ENCODE measurements at regions not wholly inside any gene's neighbourhood (a gene's known extent, or its start where the extent isn't known, plus 50 kb on each side); places are given as distances from the start of the nearest gene placed in this dataset.
"Not testable (repeated sequence)": the region's sequence is repeated elsewhere in the genome, so short reads cannot be mapped to it uniquely, and the experiment has no call there.

DNA sequence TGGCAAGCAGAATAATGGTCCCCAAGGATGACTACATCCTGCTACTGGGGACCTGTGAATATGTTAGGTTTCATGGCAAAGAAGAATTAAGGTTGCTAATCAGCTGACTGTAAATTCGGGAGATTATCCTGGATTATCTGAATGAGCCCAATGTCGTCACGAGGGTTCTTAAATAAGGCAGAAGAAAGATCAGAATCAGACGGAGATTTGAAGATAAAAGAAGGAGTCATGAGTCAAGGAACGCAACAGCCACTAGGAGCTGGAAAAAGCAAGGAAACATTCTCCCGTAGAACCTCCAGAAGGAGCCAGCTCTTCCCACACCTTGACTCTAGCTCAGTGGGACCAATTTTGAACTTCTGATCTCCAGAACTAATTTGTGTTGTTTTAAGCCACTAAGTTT is 82.9 kb upstream of the APBB1IP start:
- no peaks in the 10 kb centered on the region for H3K27me3 Mint-ChIP-seq
- H3K4me1 Mint-ChIP-seq, result peaks cover 16% of the 10 kb centered on the region
- no peak overlapping the region for H3K27ac Mint-ChIP-seq
- peaks cover under 1% of the 10 kb centered on the region for H3K36me3 Mint-ChIP-seq
- no peak overlapping the region for H3K4me3 Mint-ChIP-seq
- H3K9me3 Mint-ChIP-seq, result no peaks in the 10 kb centered on the region

DNA sequence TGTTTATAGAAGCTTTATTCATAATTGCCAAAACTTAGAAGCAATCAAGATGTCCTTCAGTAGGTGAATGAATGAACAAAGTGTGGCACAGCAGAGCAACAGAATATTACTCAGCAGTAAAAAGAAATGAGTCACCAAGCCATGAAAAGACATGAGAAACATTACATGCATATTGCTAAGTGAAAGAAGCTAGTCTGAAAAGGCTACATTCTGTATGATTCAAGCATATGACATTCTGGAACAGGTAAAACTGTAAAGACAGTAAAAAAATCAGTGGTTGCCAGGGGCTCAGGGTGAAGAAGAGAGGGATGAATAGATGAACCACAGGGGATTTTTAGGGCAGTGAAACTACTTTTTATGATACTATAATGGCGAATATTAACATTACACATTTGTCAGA is 80.9 kb upstream of the APBB1IP start:
- peaks cover 20% of the 10 kb centered on the region for H3K4me1 Mint-ChIP-seq
- H3K27me3 Mint-ChIP-seq, result no peaks in the 10 kb centered on the region
- H3K9me3 Mint-ChIP-seq, result no peaks in the 10 kb centered on the region
- no peaks in the 10 kb centered on the region for H3K36me3 Mint-ChIP-seq
- peak overlapping the region; percentile 20 for H3K27ac Mint-ChIP-seq
- H3K4me3 Mint-ChIP-seq, result no peak overlapping the region

DNA sequence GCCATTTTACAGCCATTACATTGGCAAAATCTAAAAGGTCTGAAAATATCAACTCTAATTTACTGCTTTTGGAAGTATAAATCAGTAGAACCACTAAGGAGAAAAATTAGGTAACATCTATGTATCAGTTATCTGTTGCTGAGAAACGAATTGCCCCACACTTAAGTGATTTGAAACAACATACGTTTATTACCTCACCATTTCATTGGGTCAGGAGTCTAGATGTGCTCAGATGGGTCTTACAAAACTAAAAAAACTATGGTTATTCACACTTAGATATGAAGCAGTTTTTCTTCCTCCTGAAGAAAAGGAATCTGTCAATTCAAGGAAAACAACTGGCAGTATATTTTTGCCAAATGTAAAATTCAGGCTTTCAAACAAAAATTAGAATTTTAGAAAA is 80.1 kb upstream of the APBB1IP start:
- H3K27me3 Mint-ChIP-seq, result no peaks in the 10 kb centered on the region
- no peaks in the 10 kb centered on the region for H3K36me3 Mint-ChIP-seq
- no peaks in the 10 kb centered on the region for H3K9me3 Mint-ChIP-seq
- no peak overlapping the region for H3K27ac Mint-ChIP-seq
- no peak overlapping the region for H3K4me3 Mint-ChIP-seq
- H3K4me1 Mint-ChIP-seq, result peaks cover 16% of the 10 kb centered on the region

DNA sequence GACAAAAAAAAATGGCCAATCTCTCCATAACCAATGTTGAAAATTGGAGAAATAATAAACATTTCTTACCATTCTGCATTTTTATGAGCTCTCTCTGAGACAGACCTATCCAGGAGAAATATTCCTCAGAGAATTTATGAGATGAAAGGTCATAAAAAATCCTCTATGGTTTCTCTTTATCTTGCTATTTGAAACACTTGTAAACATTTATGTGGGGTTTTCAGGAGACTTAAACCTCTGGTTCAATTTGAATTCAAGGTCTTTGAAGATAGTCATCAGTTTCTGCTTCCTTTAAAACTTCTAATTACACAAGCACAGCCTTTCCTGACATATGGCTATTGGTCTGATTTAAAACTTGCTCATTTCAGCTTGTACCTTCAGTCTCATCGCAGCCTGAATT is 78.5 kb upstream of the APBB1IP start:
- Mint-ChIP-seq H3K36me3 (no peaks in the 10 kb centered on the region), H3K9me3 (no peaks in the 10 kb centered on the region), H3K4me3 (no peak overlapping the region), H3K27me3 (no peaks in the 10 kb centered on the region), H3K4me1 (peaks cover 16% of the 10 kb centered on the region), H3K27ac (no peak overlapping the region)

DNA sequence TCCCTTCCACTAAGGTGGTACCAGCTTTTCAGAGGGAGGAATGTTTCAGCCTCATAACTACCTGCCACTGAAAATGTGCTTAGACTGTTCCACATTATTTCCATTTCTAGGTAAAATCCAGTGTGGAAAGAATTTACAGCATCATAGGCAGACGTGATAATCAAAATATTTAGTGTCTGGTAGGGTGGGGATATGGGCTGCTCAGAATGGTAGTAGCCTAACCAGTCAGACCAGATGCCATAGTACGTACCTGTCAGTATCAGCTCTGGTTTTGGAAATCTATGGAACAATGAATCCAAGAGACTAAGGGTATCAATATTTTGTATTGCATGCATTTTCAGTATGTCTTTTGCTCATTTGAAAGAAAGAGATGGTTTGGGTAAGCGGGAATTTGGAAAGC is 76.8 kb upstream of the APBB1IP start:
- no peak overlapping the region for H3K4me3 Mint-ChIP-seq

DNA sequence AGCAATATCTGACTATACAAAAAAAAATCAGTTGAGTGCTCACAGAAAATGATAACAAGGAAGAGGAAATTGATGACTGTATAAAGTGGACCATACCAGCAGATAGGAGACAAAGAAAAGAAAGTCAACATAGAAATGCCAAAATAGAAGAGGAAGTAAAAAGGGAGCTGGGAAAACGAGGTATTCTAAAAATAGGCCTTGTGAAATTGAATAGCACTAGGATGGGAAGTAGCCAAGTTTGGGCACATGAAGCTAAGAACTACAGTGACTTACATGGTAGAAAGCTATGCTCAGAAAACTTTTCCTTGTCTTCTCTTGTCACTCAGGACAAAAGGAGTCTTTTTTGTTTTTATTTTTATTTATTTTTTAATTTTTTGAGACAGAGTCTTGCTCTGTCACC is 76.2 kb upstream of the APBB1IP start:
- Mint-ChIP-seq H3K27ac (no peak overlapping the region), H3K27me3 (no peaks in the 10 kb centered on the region), H3K4me3 (no peak overlapping the region), H3K4me1 (peaks cover 17% of the 10 kb centered on the region), H3K36me3 (no peaks in the 10 kb centered on the region), H3K9me3 (no peaks in the 10 kb centered on the region)

More for the DNA sequence above, 76.8 kb upstream of the APBB1IP start:
- Mint-ChIP-seq H3K9me3 (no peaks in the 10 kb centered on the region), H3K27ac (no peak overlapping the region), H3K4me1 (peaks cover 19% of the 10 kb centered on the region), H3K27me3 (no peaks in the 10 kb centered on the region), H3K36me3 (no peaks in the 10 kb centered on the region)

DNA sequence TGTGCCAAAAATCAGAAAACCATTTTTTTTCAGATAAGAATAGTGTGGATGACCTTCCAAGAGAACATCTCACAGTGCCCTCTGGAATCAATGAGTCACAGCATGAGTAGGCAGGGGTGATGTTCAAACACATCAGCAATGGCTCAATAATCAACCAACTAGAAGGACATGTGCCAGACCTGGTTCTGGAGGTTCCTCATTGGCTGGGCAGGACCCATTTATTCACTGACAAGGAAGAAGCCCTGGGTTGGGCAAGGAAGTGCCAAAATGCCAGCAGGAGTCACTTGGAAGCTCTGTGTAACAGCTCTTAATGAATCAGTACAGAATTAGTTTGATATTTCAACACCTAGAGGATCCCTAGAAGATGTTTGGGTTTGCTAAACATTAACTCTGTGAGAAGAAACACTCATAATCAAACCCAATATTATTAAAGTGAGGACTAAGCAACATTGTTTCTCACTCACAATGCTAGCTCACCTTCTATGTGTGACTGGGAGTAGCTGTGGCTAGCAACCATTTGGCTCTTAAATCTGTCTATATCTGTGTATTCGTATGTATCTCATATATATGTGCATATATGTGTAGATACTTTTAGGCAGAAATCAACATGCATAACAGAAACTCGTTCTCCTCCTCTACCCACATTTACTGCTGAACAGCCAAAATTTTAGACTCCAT is 72.3 kb upstream of the APBB1IP start:
- Mint-ChIP-seq H3K27me3 (no peaks in the 10 kb centered on the region), H3K4me1 (peaks cover 3% of the 10 kb centered on the region), H3K4me3 (no peak overlapping the region), H3K9me3 (peaks cover 5% of the 10 kb centered on the region), H3K36me3 (no peaks in the 10 kb centered on the region), H3K27ac (no peak overlapping the region)

DNA sequence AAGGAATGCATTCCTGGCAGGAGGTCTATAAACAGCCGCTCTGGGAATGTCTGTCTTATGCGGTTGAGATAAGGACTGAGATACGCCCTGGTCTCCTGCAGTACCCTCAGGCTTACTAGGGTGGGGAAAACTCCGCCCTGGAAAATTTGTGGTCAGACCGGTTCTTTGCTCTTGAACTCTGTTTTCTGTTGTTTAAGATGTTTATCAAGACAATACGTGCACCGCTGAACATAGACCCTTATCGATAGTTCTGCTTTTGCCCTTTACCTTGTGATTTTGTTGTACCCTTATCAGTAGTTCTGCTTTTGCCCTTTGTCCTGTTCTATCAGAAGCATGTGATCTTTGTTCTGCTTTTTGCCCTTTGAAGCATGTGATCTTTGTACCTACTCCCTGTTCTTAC is 71.1 kb upstream of the APBB1IP start:
- not testable (repeated sequence) for H3K9me3 Mint-ChIP-seq, H3K36me3 Mint-ChIP-seq, H3K27me3 Mint-ChIP-seq, H3K4me1 Mint-ChIP-seq, H3K27ac Mint-ChIP-seq, H3K4me3 Mint-ChIP-seq

DNA sequence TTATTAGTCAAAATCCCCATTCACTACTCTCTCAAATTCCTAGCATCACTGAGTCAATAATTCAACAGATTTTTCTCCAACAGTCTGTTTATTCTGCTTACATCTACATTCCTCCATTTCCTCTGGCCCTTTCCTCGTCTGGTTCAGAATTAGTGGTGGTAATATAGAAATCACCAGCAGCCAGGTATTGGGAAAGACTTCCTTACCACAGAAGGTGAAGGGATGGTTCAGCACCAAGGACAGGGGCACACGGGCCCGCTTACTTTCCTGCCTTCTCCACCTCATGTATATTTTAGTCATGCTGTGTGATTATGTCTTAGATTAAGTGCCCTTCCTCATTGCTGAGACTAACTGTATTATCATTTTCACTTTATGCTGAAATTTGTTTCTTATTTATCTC is 70.4 kb upstream of the APBB1IP start:
- no peaks in the 10 kb centered on the region for H3K36me3 Mint-ChIP-seq

DNA sequence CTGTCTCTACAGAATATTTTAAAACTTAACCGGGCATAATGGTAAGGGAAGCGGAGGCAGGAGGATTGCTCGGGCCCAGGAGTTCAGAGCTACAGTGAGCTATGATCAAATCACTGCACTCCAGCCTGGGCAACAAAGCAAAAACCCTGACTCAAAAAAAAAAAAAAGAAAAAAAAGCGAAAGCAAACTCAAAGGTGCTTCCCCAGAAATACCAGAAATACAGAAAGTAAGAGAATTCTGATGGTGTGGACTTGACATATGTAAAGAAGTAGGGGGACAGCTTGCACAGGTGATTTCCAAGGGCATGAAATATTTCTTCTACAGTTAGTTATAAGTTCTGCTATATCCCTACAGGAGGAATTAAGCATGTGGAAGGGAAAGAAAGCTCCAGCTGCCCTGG is 69.7 kb upstream of the APBB1IP start:
- H3K27me3 Mint-ChIP-seq, result no peaks in the 10 kb centered on the region
- no peaks in the 10 kb centered on the region for H3K36me3 Mint-ChIP-seq
- peaks cover 3% of the 10 kb centered on the region for H3K4me1 Mint-ChIP-seq
- H3K4me3 Mint-ChIP-seq, result no peak overlapping the region
- no peak overlapping the region for H3K27ac Mint-ChIP-seq
- peaks cover 8% of the 10 kb centered on the region for H3K9me3 Mint-ChIP-seq

More for the DNA sequence above, 70.4 kb upstream of the APBB1IP start:
- H3K27ac Mint-ChIP-seq, result no peak overlapping the region
- no peak overlapping the region for H3K4me3 Mint-ChIP-seq
- no peaks in the 10 kb centered on the region for H3K27me3 Mint-ChIP-seq
- peaks cover 3% of the 10 kb centered on the region for H3K4me1 Mint-ChIP-seq
- peaks cover 8% of the 10 kb centered on the region for H3K9me3 Mint-ChIP-seq

DNA sequence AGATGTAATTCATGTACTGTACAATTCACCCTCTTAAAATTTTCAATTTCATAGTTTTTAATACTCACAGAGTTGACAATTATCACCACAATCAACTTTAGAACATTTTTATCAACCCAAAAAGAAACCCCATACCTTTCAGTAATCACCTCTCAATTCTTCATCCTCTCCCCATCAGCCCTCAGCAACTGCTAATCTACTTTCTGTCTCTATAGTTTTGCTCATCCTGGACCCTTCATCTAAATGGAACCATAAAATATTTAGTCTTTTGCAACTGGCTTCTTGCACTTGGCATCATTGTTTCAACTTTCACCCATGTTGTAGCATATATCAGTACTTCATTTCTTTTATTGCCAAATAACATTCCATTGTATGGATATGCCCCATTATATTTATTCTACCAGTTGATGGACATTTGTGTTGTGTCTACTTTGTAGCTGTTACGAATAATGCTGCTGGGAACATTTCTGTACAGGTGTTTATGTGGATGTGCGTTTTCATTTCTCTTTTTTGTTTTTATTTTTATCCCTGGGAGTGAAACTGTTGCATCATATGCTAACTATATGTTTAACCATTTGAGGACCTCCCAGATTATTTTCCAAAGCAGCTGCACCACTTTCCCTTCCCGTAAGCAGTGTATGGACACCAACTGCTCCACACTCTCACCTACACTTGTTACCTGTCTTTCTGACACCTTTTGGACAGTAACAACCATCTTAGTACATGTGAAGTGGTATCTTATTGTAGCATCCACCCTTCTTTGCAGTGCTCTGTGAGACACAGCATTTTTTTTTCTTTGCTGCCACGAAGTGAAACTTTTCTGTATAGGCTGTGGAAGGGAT is 65.4 kb upstream of the APBB1IP start:
- no peak overlapping the region for H3K27ac Mint-ChIP-seq
- H3K36me3 Mint-ChIP-seq, result no peaks in the 10 kb centered on the region
- H3K4me1 Mint-ChIP-seq, result no peaks in the 10 kb centered on the region
- H3K9me3 Mint-ChIP-seq, result peaks cover 8% of the 10 kb centered on the region
- no peaks in the 10 kb centered on the region for H3K27me3 Mint-ChIP-seq
- no peak overlapping the region for H3K4me3 Mint-ChIP-seq

DNA sequence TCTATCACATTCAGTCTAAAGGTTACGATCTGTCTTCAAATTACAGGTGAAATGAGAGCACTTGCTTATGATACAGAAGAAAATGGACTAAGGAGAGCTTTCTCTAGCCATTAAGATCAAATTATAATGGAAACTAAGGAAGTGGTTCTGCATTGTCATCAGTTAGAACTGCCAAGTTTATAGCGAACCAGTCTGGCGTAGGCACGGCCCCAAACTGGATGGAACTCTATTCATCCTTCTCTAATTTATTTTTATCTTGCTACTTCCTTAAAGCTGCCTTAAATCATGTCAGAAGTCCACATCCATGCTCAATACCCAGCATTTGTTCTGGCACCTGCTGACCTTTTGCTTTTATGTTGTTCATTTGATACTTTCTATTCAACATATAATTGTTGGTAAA is 63.7 kb upstream of the APBB1IP start:
- H3K4me3 Mint-ChIP-seq, result no peak overlapping the region
- H3K27ac Mint-ChIP-seq, result no peak overlapping the region
- H3K36me3 Mint-ChIP-seq, result no peaks in the 10 kb centered on the region
- H3K9me3 Mint-ChIP-seq, result peaks cover 8% of the 10 kb centered on the region
- H3K27me3 Mint-ChIP-seq, result no peaks in the 10 kb centered on the region
- H3K4me1 Mint-ChIP-seq, result no peaks in the 10 kb centered on the region

DNA sequence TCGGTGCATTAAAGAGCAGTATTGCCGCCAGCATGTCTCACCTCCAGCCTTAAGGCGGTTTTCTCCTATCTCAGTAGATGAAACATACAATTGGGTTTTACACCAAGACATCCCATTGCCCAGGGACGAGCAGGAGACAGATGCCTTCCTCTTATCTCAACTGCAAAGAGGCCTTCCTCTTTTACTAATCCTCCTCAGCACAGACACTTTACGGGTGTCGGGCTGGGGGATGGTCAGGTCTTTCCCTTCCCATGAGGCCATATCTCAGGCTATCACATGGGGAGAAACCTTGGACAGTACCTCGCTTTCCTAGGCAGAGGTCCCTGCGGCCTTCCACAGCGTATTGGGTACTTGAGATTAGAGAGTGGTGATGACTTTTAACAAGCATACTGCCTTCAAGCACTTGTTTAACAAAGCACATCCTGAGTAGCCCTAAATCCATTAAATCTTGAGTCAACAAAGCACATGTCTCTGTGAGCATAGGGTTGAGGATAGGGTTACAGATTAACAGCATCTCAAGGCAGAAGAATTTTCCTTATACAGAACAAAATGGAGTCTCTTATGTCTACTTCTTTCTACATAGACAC is 60.8 kb upstream of the APBB1IP start:
- not testable (repeated sequence) for H3K4me3 Mint-ChIP-seq, H3K27me3 Mint-ChIP-seq, H3K36me3 Mint-ChIP-seq, H3K4me1 Mint-ChIP-seq, H3K27ac Mint-ChIP-seq, H3K9me3 Mint-ChIP-seq

DNA sequence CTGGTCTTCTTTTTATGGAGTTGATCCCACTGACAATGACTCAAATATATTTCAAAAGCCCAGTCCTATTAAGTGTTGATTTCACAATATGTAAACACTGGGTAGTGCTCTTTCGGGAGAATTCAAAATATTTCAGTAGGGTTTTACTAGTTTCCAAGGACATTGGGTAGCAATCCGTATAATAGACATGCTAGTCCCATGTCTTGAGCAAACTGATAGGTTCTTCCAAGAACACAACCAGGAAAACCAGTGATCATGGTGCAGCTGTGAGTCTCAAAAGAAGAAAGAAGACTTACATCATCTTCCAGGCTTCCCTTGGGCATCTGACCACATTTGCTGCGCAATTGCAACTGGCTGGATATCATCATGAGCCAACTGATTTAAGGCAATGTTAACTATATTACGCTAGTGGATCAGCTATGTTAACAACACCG is 59.3 kb upstream of the APBB1IP start:
- H3K27ac Mint-ChIP-seq, result no peak overlapping the region
- H3K9me3 Mint-ChIP-seq, result no peaks in the 10 kb centered on the region
- H3K4me1 Mint-ChIP-seq, result no peaks in the 10 kb centered on the region
- no peak overlapping the region for H3K4me3 Mint-ChIP-seq
- no peaks in the 10 kb centered on the region for H3K27me3 Mint-ChIP-seq
- H3K36me3 Mint-ChIP-seq, result no peaks in the 10 kb centered on the region

DNA sequence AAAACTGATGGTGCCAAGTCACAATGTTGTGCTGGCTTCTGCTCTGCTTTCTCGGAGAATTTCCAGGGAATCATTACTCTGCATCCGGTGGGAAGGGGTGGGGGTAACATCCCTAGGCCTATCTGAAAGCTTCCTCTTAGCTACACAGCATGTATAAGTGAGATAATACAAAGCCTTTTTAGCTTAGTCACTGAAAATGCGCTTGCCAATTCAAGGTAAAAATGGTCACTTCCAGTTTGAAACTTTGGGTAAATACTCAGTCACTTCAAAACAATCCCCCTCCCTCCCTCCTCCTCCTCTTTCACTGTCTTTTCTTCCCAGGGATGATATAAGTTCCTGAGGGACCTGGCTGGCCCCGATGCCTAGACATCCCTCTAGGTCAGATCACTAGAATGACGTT is 57.3 kb upstream of the APBB1IP start:
- H3K27ac Mint-ChIP-seq, result peak overlapping the region; percentile 51
- H3K9me3 Mint-ChIP-seq, result no peaks in the 10 kb centered on the region
- H3K4me3 Mint-ChIP-seq, result no peak overlapping the region
- no peaks in the 10 kb centered on the region for H3K36me3 Mint-ChIP-seq
- peaks cover 3% of the 10 kb centered on the region for H3K4me1 Mint-ChIP-seq
- no peaks in the 10 kb centered on the region for H3K27me3 Mint-ChIP-seq

DNA sequence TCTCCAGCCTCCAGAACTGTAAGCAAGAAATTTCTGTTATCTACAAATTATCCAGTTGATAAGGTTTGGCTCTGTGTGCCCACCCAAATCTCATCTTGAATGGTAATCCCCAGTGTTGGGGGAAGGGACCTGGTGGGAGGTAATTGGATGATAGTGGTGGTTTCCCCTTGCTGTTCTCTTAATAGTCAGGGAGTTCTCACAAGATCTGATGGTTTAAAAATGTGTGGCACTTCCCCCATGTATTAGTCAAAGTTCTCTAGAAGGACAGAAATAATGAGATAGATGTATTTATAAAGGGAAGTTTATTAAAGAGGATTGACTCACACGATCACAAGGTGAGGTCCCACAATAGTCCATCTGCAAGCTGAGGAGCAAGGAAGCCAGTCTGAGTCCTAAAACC is 56.2 kb upstream of the APBB1IP start:
- H3K4me1 Mint-ChIP-seq, result peaks cover 3% of the 10 kb centered on the region
- H3K27ac Mint-ChIP-seq, result no peak overlapping the region
- H3K4me3 Mint-ChIP-seq, result no peak overlapping the region
- H3K9me3 Mint-ChIP-seq, result no peaks in the 10 kb centered on the region
- no peaks in the 10 kb centered on the region for H3K36me3 Mint-ChIP-seq
- no peaks in the 10 kb centered on the region for H3K27me3 Mint-ChIP-seq

All from activated naive CD4-positive, alpha-beta T cell treated with anti-CD3 and anti-CD28 coated beads, Interleukin-2, amount 50 U/mL, for 24 hours (primary cell).